T-helper 1 cell (primary cell): ENCODE measurements at regions not wholly inside any gene's neighbourhood (a gene's known extent, or its start where the extent isn't known, plus 50 kb on each side); places are given as distances from the start of the nearest gene placed in this dataset.
A peak's percentile ranks its signal among the peaks of the same experiment; 100 is the strongest.
"Not testable (repeated sequence)": the region's sequence is repeated elsewhere in the genome, so short reads cannot be mapped to it uniquely, and the experiment has no call there.

ENCODE experiments used
- DNase-seq, 5 donors: peaks; one replicate each; pipeline ENCODE4 v3.0.0-alpha.2; 2012 to 2020

GRCh38 chr5:44943647-44944046 lies 134.9 kb downstream of the MRPS30 start:
- no peak for DNase-seq

GRCh38 chr5:44945743-44946142 lies 137.0 kb downstream of the MRPS30 start:
- no peak for DNase-seq

GRCh38 chr5:44949687-44950086 lies 140.9 kb downstream of the MRPS30 start:
- no peak for DNase-seq

- no peak for DNase-seq
These were observed 142.6 kb downstream of the MRPS30 start for GRCh38 chr5:44951371-44951770.

GRCh38 chr5:44952376-44952775 lies 143.6 kb downstream of the MRPS30 start:
- peak in 1 of 5 donors; percentile 3 for DNase-seq

- DNase-seq: no peak
These were observed 144.3 kb downstream of the MRPS30 start for GRCh38 chr5:44953078-44953477.

GRCh38 chr5:44958943-44959454 lies 150.3 kb downstream of the MRPS30 start:
- not testable (repeated sequence) for DNase-seq

- DNase-seq: no peak
These were observed 161.1 kb downstream of the MRPS30 start for GRCh38 chr5:44969825-44970224.

GRCh38 chr5:44970963-44971362 lies 162.2 kb downstream of the MRPS30 start:
- not testable (repeated sequence) for DNase-seq

GRCh38 chr5:44974813-44975212 lies 166.1 kb downstream of the MRPS30 start:
- no peak for DNase-seq

GRCh38 chr5:44981708-44982107 lies 173.0 kb downstream of the MRPS30 start:
- DNase-seq: no peak

GRCh38 chr5:44983006-44983405 lies 174.3 kb downstream of the MRPS30 start:
- DNase-seq: no peak

GRCh38 chr5:44987026-44987425 lies 178.3 kb downstream of the MRPS30 start:
- DNase-seq: no peak

GRCh38 chr5:44991693-44992092 lies 182.9 kb downstream of the MRPS30 start:
- DNase-seq: no peak

- no peak for DNase-seq
These were observed 184.5 kb downstream of the MRPS30 start for GRCh38 chr5:44993286-44993685.

- DNase-seq: no peak
These were observed 188.8 kb downstream of the MRPS30 start for GRCh38 chr5:44997506-44997905.

- DNase-seq: not testable (repeated sequence)
These were observed 198.4 kb downstream of the MRPS30 start for GRCh38 chr5:45007102-45007501.

- no peak for DNase-seq
These were observed 208.8 kb downstream of the MRPS30 start for GRCh38 chr5:45017568-45017967.

GRCh38 chr5:45029553-45029952 lies 220.8 kb downstream of the MRPS30 start:
- DNase-seq: no peak

- no peak for DNase-seq
These were observed 227.2 kb downstream of the MRPS30 start for GRCh38 chr5:45035991-45036390.

- no peak for DNase-seq
These were observed 229.2 kb downstream of the MRPS30 start for GRCh38 chr5:45037927-45038326.

GRCh38 chr5:45038366-45038987 lies 229.7 kb downstream of the MRPS30 start:
- DNase-seq: peak in 1 of 5 donors; percentile 1

- no peak for DNase-seq
These were observed 233.5 kb downstream of the MRPS30 start for GRCh38 chr5:45042283-45042682.

GRCh38 chr5:45057564-45057963 lies 248.8 kb downstream of the MRPS30 start:
- DNase-seq: no peak

GRCh38 chr5:45060724-45061123 lies 252.0 kb downstream of the MRPS30 start:
- no peak for DNase-seq
